B cell (primary cell): ENCODE measurements at regions not wholly inside any gene's neighbourhood (a gene's known extent, or its start where the extent isn't known, plus 50 kb on each side); places are given as distances from the start of the nearest gene placed in this dataset.

Experiments
- ATAC-seq: fragments of 200-7000 bp; cut with Tn5 transposase; one replicate; pipeline ENCODE4 v1.10.0; 2021; ENCODE audit warnings: low read depth, mild to moderate bottlenecking, moderate number of reproducible peaks, moderate library complexity
- CTCF ChIA-PET: fragments of 350-600 bp; sonication (Branson Sonifier 250); formaldehyde crosslinking; loops from one replicate; lab custom pipeline; 2021; ENCODE audit warnings: antibody characterized with exemption, inconsistent platforms; lab: Charles Lee
- POLR2A ChIA-PET: fragments of 350-600 bp; sonication (Branson Sonifier 250); formaldehyde crosslinking; loops from one replicate; lab custom pipeline; 2021; ENCODE audit warnings: antibody characterized with exemption; lab: Charles Lee
- DNase-seq: peaks from one replicate; pipeline ENCODE4 v3.0.0; 2013
- H2AFZ ChIP-seq: 2 replicates; pipeline ENCODE4 v1.6.1; 2012; ENCODE audit warnings: mild to moderate bottlenecking, low read depth, low read length; ENCODE audit not compliant: insufficient read depth, poor library complexity, severe bottlenecking
- H3K27ac ChIP-seq, 2 donors: 1 replicate in 1 of 2; 2 replicates in 1 of 2; pipeline ENCODE4 v1.5.1; 2012 to 2013; ENCODE audit warnings: low read length in 2 of 2, mild to moderate bottlenecking in 2 of 2, moderate library complexity in 1 of 2
- H3K27me3 ChIP-seq, 4 experiments: fragments of 200-600 bp in 1 of 4; sonication (generic) in 1 of 4; replicated peaks in 1 of 4; 1 replicate in 2 of 4; 2 replicates in 2 of 4; pipeline versions ENCODE4 v1.6.1 to v1.7.0; 2013 to 2016; ENCODE audit warnings: low read length in 3 of 4, mild to moderate bottlenecking in 2 of 4, mixed read lengths in 1 of 4, moderate library complexity in 1 of 4; ENCODE audit not compliant: insufficient read depth in 4 of 4, control insufficient read depth in 3 of 4; ENCODE audit errors: control extremely low read depth in 1 of 4
- H3K36me3 ChIP-seq, 2 experiments: replicated peaks in 1 of 2; 1 replicate in 1 of 2; 2 replicates in 1 of 2; pipeline versions ENCODE4 v1.6.1 to v1.7.1; 2013; ENCODE audit warnings: low read length in 1 of 2; ENCODE audit not compliant: insufficient read depth in 2 of 2, control insufficient read depth in 1 of 2; ENCODE audit errors: control extremely low read depth in 1 of 2, extremely low read depth in 1 of 2
- H3K4me1 ChIP-seq, 2 donors: fragments of 200-600 bp in 1 of 2; sonication (generic) in 1 of 2; 1 replicate in 1 of 2; 2 replicates in 1 of 2; pipeline versions ENCODE4 v1.5.1 to v1.6.1; 2013 to 2017; ENCODE audit warnings: low read length in 2 of 2; ENCODE audit not compliant: control insufficient read depth in 2 of 2, insufficient read depth in 2 of 2
- H3K4me2 ChIP-seq: replicated peaks from 2 replicates; pipeline ENCODE3; 2012; ENCODE audit warnings: mild to moderate bottlenecking, low read depth, low read length; ENCODE audit not compliant: poor library complexity, severe bottlenecking
- H3K4me3 ChIP-seq, 5 experiments: fragments of 200-600 bp in 1 of 5; sonication (generic) in 1 of 5; 1 replicate in 3 of 5; 2 replicates in 2 of 5; pipeline versions ENCODE4 v1.5.1 to v1.7.0; 2011 to 2016; ENCODE audit warnings: low read length in 4 of 5, mild to moderate bottlenecking in 4 of 5, low read depth in 2 of 5, control low read depth in 1 of 5, moderate library complexity in 1 of 5; ENCODE audit not compliant: insufficient read depth in 1 of 5; ENCODE audit errors: control extremely low read depth in 1 of 5, extremely low read depth in 1 of 5
- H3K79me2 ChIP-seq: fragments of 200-600 bp; sonication (generic); one replicate; pipeline ENCODE4 v1.6.0; 2016; ENCODE audit warnings: low read length; ENCODE audit not compliant: control insufficient read depth, insufficient read depth
- H3K9ac ChIP-seq: fragments of 200-600 bp; sonication (generic); 2 replicates; pipeline ENCODE4 v1.6.1; 2017; ENCODE audit warnings: mild to moderate bottlenecking, low read length, moderate library complexity
- H3K9me3 ChIP-seq, 3 donors: one replicate each; pipeline versions ENCODE4 v1.6.1 to v1.7.1; 2013; ENCODE audit warnings: low read length in 2 of 3; ENCODE audit not compliant: control insufficient read depth in 2 of 3, insufficient read depth in 1 of 3; ENCODE audit errors: control extremely low read depth in 1 of 3
- H4K20me1 ChIP-seq: 2 replicates; pipeline ENCODE4 v1.6.0; 2012; ENCODE audit warnings: mild to moderate bottlenecking, low read length; ENCODE audit not compliant: insufficient read depth, control insufficient read depth, poor library complexity, severe bottlenecking
- H3K27ac Mint-ChIP-seq: one replicate; pipeline ENCODE4 v1.8.0; 2021; ENCODE audit warnings: mixed read lengths
- H3K27me3 Mint-ChIP-seq: one replicate; pipeline ENCODE4 v1.8.0; 2021; ENCODE audit warnings: mixed read lengths
- H3K4me1 Mint-ChIP-seq: one replicate; pipeline ENCODE4 v1.8.0; 2021; ENCODE audit warnings: mixed read lengths
- H3K4me3 Mint-ChIP-seq: one replicate; pipeline ENCODE4 v1.8.0; 2021; ENCODE audit warnings: mixed read lengths
- H3K9me3 Mint-ChIP-seq: one replicate; pipeline ENCODE4 v1.8.0; 2022; ENCODE audit warnings: mixed read lengths; ENCODE audit not compliant: insufficient read depth
- CTCF ChIP-seq: fragments of 200-600 bp; IDR thresholded peaks from one replicate; pipeline ENCODE4 v1.8.0; 2022; ENCODE audit warnings: antibody characterized with exemption, mild to moderate bottlenecking
- EZH2 ChIP-seq: IDR thresholded peaks from 2 replicates; pipeline ENCODE4 v1.6.1; 2012; ENCODE audit warnings: borderline replicate concordance, low read depth, mild to moderate bottlenecking, moderate library complexity, low read length; ENCODE audit not compliant: insufficient read depth, poor library complexity, severe bottlenecking
- WGBS: methylation state at CpG from one replicate; pipeline ENCODE4 v1.1.5; 2013; ENCODE audit warnings: missing lambda C conversion rate; ENCODE audit not compliant: insufficient coverage; 5-methylcytosine and 5-hydroxymethylcytosine counted together
- intact Hi-C: fragments of 100-400 bp; cut with micrococcal nuclease; formaldehyde crosslinking; loops from one replicate; pipeline ENCODE4 v1.10.0; 2022

- intact Hi-C loops: no loop called here
- no peaks in the 10 kb centered on the region for H3K4me1 ChIP-seq
- no peaks in the 10 kb centered on the region for H3K27me3 ChIP-seq
- ChIA-PET POLR2A (no interaction called here), CTCF (no interaction called here)
- no peaks in the 10 kb centered on the region for H4K20me1 ChIP-seq
- no peaks in the 10 kb centered on the region for H3K9me3 ChIP-seq
- no peak overlapping the region for H3K9ac ChIP-seq
- WGBS: no CpG with 5 or more reads among the region's 2 CpGs
- H2AFZ ChIP-seq: no peak overlapping the region
- DNase-seq (no peak), ATAC-seq (no peak)
- no peak for TF ChIP-seq EZH2
- TF ChIP-seq CTCF: no peak
- no peaks in the 10 kb centered on the region for H3K79me2 ChIP-seq
- no peaks in the 10 kb centered on the region for H3K4me1 Mint-ChIP-seq
- no peak overlapping the region for H3K4me2 ChIP-seq
- H3K9me3 Mint-ChIP-seq: peaks cover 2% of the 10 kb centered on the region
- no peak overlapping the region for H3K4me3 Mint-ChIP-seq
- no peaks in the 10 kb centered on the region for H3K36me3 ChIP-seq
- no peak overlapping the region for H3K27ac ChIP-seq
- H3K27me3 Mint-ChIP-seq: no peaks in the 10 kb centered on the region
- H3K4me3 ChIP-seq: no peak overlapping the region
- H3K27ac Mint-ChIP-seq: no peak overlapping the region
These were observed 936.7 kb upstream of the TMPRSS15 start for GRCh38 chr21:19340303-19340702.

- intact Hi-C loops: no loop called here
- Mint-ChIP-seq H3K27me3 (no peaks in the 10 kb centered on the region), H3K4me1 (no peaks in the 10 kb centered on the region), H3K9me3 (peaks cover under 1% of the 10 kb centered on the region), H3K27ac (no peak overlapping the region), H3K4me3 (no peak overlapping the region)
- ATAC-seq: no peak
- Histone ChIP-seq H3K79me2 (no peaks in the 10 kb centered on the region), H3K27ac (no peak overlapping the region), H3K4me3 (no peak overlapping the region), H3K36me3 (no peaks in the 10 kb centered on the region), H4K20me1 (no peaks in the 10 kb centered on the region), H3K27me3 (no peaks in the 10 kb centered on the region), H3K9ac (no peak overlapping the region), H3K4me2 (no peak overlapping the region), H3K9me3 (no peaks in the 10 kb centered on the region), H3K4me1 (no peaks in the 10 kb centered on the region), H2AFZ (no peak overlapping the region)
- ChIA-PET CTCF (no interaction called here), POLR2A (no interaction called here)
- TF ChIP-seq CTCF (no peak), EZH2 (no peak)
- DNase-seq: no peak
- 100% methylated on average over 1 of the region's 5 CpGs for WGBS
These were observed 937.4 kb upstream of the TMPRSS15 start for GRCh38 chr21:19340954-19341353.
